ENCODE measurements at regions not wholly inside any gene's neighbourhood (a gene's known extent, or its start where the extent isn't known, plus 50 kb on each side); places are given as distances from the start of the nearest gene placed in this dataset.

- TF ChIP-seq CTCF (conservative IDR thresholded peaks at IDR 0.05; ENCODE audit: low read depth in 2 of 2) (no peak), JUNB (IDR thresholded peaks at IDR 0.05; ENCODE audit: unreplicated experiment) (no peak), EZH2phosphoT487 (IDR thresholded peaks at IDR 0.05; ENCODE audit: unreplicated experiment) (no peak)
These were observed 260.3 kb upstream of the FAM83B start for GRCh38 chr6:54586251-54586650.
